ENCODE measurements at regions not wholly inside any gene's neighbourhood (a gene's known extent, or its start where the extent isn't known, plus 50 kb on each side); places are given as distances from the start of the nearest gene placed in this dataset.

- no peak for DNase-seq
These were observed 396.6 kb upstream of the WWC1 start for GRCh38 chr5:167894631-167895472.

- DNase-seq = no peak
These were observed 395.4 kb upstream of the WWC1 start for GRCh38 chr5:167895899-167896659.

- DNase-seq = no peak
These were observed 394.6 kb upstream of the WWC1 start for GRCh38 chr5:167896814-167897213.

GRCh38 chr5:167897371-167897770, 394.1 kb upstream of the WWC1 start:
- DNase-seq = no peak

- DNase-seq = no peak
These were observed 392.9 kb upstream of the WWC1 start for GRCh38 chr5:167898361-167899042.

GRCh38 chr5:167899490-167900070, 391.9 kb upstream of the WWC1 start:
- no peak for DNase-seq

- DNase-seq = no peak
These were observed 391.0 kb upstream of the WWC1 start for GRCh38 chr5:167900340-167900935.

- no peak for DNase-seq
These were observed 389.1 kb upstream of the WWC1 start for GRCh38 chr5:167902298-167902697.

GRCh38 chr5:167903243-167903642, 388.2 kb upstream of the WWC1 start:
- no peak for DNase-seq

- DNase-seq = no peak
These were observed 387.8 kb upstream of the WWC1 start for GRCh38 chr5:167903659-167904058.

- no peak for DNase-seq
These were observed 385.3 kb upstream of the WWC1 start for GRCh38 chr5:167905919-167906853.

- DNase-seq = no peak
These were observed 382.8 kb upstream of the WWC1 start for GRCh38 chr5:167908606-167909005.

- DNase-seq = no peak
These were observed 378.3 kb upstream of the WWC1 start for GRCh38 chr5:167912941-167913665.

GRCh38 chr5:167915237-167915636, 376.2 kb upstream of the WWC1 start:
- no peak for DNase-seq

GRCh38 chr5:167916261-167916691, 375.2 kb upstream of the WWC1 start:
- DNase-seq = no peak

- no peak for DNase-seq
These were observed 374.7 kb upstream of the WWC1 start for GRCh38 chr5:167916706-167917105.

- DNase-seq = no peak
These were observed 373.1 kb upstream of the WWC1 start for GRCh38 chr5:167918184-167918812.

- no peak for DNase-seq
These were observed 372.5 kb upstream of the WWC1 start for GRCh38 chr5:167918813-167919483.

- DNase-seq = no peak
These were observed 370.9 kb upstream of the WWC1 start for GRCh38 chr5:167920589-167920988.

GRCh38 chr5:167921796-167922195, 369.6 kb upstream of the WWC1 start:
- DNase-seq = no peak

Measured in CD4-positive, alpha-beta T cell treated with Interleukin-17A for 1 hour (primary cell).